ENCODE measurements at regions not wholly inside any gene's neighbourhood (a gene's known extent, or its start where the extent isn't known, plus 50 kb on each side); places are given as distances from the start of the nearest gene placed in this dataset.

DNA sequence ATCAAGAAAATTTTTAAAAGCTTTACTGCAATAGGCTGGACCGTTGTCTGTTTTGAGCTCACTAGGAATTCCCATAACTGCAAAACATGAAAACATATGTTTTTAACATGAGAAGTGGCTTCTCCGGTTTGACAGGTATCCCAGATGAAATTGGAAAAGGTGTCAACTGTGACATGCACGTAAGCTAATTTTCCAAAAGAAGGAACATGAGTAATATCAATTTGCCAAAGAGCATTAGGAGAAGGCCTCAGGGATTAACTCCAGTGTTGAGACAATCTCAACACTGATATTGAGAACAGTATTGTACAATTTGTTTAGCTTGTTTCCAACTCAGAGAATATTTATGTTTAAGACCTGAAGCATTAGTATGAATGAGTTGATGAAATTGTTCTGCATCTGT is 215.5 kb upstream of the KCNN2 start:
- no peak for TF ChIP-seq POLR2AphosphoS5 (IDR thresholded peaks at IDR 0.05; ENCODE audit: low read depth, low read length)
- TF ChIP-seq POLR2A (IDR thresholded peaks at IDR 0.05; ENCODE audit: borderline replicate concordance, extremely low read depth, insufficient read depth, insufficient read length), result no peak
